Type B pancreatic cell (in vitro differentiated cells): ENCODE measurements at regions not wholly inside any gene's neighbourhood (a gene's known extent, or its start where the extent isn't known, plus 50 kb on each side); places are given as distances from the start of the nearest gene placed in this dataset.
A peak's percentile ranks its signal among the peaks of the same experiment; 100 is the strongest.

ENCODE experiments used
- DNase-seq: peaks from one replicate; pipeline ENCODE4 v3.0.0; 2021; ENCODE audit warnings: mixed read lengths; ENCODE audit not compliant: unreplicated experiment; ENCODE audit errors: extremely low spot score
- H3K27ac Mint-ChIP-seq: 2 replicates; pipeline ENCODE4 v1.8.0; 2021; ENCODE audit warnings: mild to moderate bottlenecking, mixed read lengths
- H3K27me3 Mint-ChIP-seq: 2 replicates; pipeline ENCODE4 v1.8.0; 2021; ENCODE audit warnings: mixed read lengths
- H3K36me3 Mint-ChIP-seq: 2 replicates; pipeline ENCODE4 v1.8.0; 2021; ENCODE audit warnings: mixed read lengths
- H3K4me1 Mint-ChIP-seq: one replicate; pipeline ENCODE4 v1.8.0; 2021; ENCODE audit warnings: mixed read lengths; ENCODE audit not compliant: unreplicated experiment
- H3K4me3 Mint-ChIP-seq: 2 replicates; pipeline ENCODE4 v1.8.0; 2021; ENCODE audit warnings: mild to moderate bottlenecking, mixed read lengths
- H3K9me3 Mint-ChIP-seq: 2 replicates; pipeline ENCODE4 v1.8.0; 2021; ENCODE audit warnings: mixed read lengths
- TF ChIP-seq, protein P1 (sequence below): fragments of 200-600 bp; sonication (generic); conservative IDR thresholded peaks from 2 replicates; pipeline ENCODE4 v1.5.0; 2021; ENCODE audit warnings: antibody characterized with exemption, mild to moderate bottlenecking

- no peak overlapping the region for H3K4me3 Mint-ChIP-seq
- no peak overlapping the region for H3K27ac Mint-ChIP-seq
- H3K4me1 Mint-ChIP-seq, result no peaks in the 10 kb centered on the region
- TF ChIP-seq, protein P1, sequence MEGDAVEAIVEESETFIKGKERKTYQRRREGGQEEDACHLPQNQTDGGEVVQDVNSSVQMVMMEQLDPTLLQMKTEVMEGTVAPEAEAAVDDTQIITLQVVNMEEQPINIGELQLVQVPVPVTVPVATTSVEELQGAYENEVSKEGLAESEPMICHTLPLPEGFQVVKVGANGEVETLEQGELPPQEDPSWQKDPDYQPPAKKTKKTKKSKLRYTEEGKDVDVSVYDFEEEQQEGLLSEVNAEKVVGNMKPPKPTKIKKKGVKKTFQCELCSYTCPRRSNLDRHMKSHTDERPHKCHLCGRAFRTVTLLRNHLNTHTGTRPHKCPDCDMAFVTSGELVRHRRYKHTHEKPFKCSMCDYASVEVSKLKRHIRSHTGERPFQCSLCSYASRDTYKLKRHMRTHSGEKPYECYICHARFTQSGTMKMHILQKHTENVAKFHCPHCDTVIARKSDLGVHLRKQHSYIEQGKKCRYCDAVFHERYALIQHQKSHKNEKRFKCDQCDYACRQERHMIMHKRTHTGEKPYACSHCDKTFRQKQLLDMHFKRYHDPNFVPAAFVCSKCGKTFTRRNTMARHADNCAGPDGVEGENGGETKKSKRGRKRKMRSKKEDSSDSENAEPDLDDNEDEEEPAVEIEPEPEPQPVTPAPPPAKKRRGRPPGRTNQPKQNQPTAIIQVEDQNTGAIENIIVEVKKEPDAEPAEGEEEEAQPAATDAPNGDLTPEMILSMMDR, result no peak
- H3K36me3 Mint-ChIP-seq, result no peaks in the 10 kb centered on the region
- peaks cover 5% of the 10 kb centered on the region for H3K27me3 Mint-ChIP-seq
- no peak for DNase-seq
- peaks cover 8% of the 10 kb centered on the region for H3K9me3 Mint-ChIP-seq
These were observed 450.6 kb downstream of the TTLL7 start for GRCh38 chr1:83548311-83548710.

GRCh38 chr1:83547901-83548300, 451.0 kb downstream of the TTLL7 start:
- Mint-ChIP-seq H3K27ac (no peak overlapping the region), H3K36me3 (no peaks in the 10 kb centered on the region), H3K4me3 (no peak overlapping the region), H3K4me1 (no peaks in the 10 kb centered on the region), H3K27me3 (peaks cover 5% of the 10 kb centered on the region), H3K9me3 (peaks cover 8% of the 10 kb centered on the region)
- TF ChIP-seq, protein P1, result no peak
- DNase-seq, result no peak

DNA sequence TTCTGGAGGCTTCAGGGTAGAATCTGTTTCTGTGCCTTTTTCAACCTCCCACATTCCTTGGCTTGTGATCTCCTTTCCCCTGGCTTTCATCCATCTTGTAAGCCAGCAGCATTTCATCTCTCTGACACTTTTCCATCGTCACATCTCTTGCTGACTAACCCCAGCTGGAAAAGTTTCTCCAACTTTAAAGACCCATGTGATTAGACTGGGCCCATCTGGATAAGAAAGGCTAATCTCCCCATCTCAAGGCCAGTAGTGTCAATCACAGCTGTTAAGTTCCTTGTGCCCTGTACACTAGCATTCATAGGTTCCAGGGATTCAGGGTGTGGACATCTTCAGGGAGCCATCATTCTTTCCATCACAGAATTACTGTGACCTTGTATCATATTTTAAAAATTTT, 452.1 kb downstream of the TTLL7 start:
- H3K36me3 Mint-ChIP-seq, result no peaks in the 10 kb centered on the region
- H3K4me3 Mint-ChIP-seq, result no peak overlapping the region
- no peaks in the 10 kb centered on the region for H3K4me1 Mint-ChIP-seq
- H3K27ac Mint-ChIP-seq, result no peak overlapping the region
- TF ChIP-seq, protein P1, result no peak
- peaks cover 7% of the 10 kb centered on the region for H3K27me3 Mint-ChIP-seq
- no peak for DNase-seq
- H3K9me3 Mint-ChIP-seq, result peaks cover 8% of the 10 kb centered on the region

DNA sequence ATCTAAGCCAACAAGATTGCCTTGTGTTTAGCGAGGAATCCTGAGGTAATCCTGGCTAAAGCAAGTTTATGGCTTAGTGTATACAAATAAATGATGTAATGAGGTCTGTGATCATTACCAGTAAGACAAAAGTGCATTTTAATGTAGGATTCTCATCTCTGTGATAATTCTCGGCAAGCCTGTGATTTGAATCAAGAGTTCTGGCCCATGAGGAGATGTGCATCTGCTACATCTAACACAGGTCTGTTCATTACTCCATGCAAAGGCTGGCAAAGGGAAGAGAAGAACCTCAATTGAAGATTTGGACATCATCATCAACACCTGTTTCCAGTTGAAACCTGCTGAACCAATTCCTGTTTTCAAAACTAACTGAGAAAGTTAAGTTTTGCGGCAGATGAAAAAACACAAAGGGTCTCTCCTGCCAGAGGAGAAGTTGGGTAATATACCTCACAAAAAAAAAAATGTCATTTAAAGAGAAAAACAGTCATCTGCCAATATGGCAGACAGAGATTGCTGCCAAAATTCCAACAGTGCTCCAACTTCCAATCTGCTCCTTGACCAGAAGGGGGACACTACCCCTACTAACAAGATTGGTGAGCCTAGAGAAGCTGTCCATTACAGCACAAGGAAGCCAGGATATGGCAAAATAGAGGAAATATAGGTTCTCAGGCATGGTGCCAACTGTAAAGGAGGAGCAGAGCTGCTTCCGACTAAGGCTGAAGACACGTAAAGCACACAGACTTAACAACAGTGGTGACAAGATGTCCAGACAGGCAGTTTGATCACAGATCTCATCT, 453.7 kb downstream of the TTLL7 start:
- Mint-ChIP-seq H3K4me3 (no peak overlapping the region), H3K36me3 (no peaks in the 10 kb centered on the region), H3K27me3 (peaks cover 3% of the 10 kb centered on the region), H3K27ac (no peak overlapping the region), H3K4me1 (no peaks in the 10 kb centered on the region), H3K9me3 (peaks cover 8% of the 10 kb centered on the region)
- TF ChIP-seq, protein P1, result peak; percentile 64
- no peak for DNase-seq

GRCh38 chr1:83543222-83543973, 455.5 kb downstream of the TTLL7 start:
- Mint-ChIP-seq H3K9me3 (peaks cover 8% of the 10 kb centered on the region), H3K4me3 (no peak overlapping the region), H3K27me3 (peaks cover 3% of the 10 kb centered on the region), H3K4me1 (no peaks in the 10 kb centered on the region), H3K36me3 (no peaks in the 10 kb centered on the region), H3K27ac (no peak overlapping the region)
- TF ChIP-seq, protein P1, result no peak
- no peak for DNase-seq
